Lower leg skin (tissue), 4 donors: ENCODE measurements at regions not wholly inside any gene's neighbourhood (a gene's known extent, or its start where the extent isn't known, plus 50 kb on each side); places are given as distances from the start of the nearest gene placed in this dataset.

ENCODE experiments used
- DNase-seq, 2 donors: peaks; one replicate each; pipeline ENCODE4 v3.0.0-alpha.2; 2019; ENCODE audit warnings: low spot score in 2 of 2
- H3K4me3 ChIP-seq: fragments of 200-600 bp; sonication (generic); 2 replicates; pipeline ENCODE4 v1.5.1; 2017; ENCODE audit warnings: mild to moderate bottlenecking, low read depth; ENCODE audit not compliant: poor library complexity, severe bottlenecking
- CTCF ChIP-seq, 3 donors: fragments of 450-650 bp; IDR thresholded peaks; one replicate each; pipeline ENCODE4 v1.5.1; 2016; ENCODE audit warnings: antibody characterized with exemption in 3 of 3, mild to moderate bottlenecking in 3 of 3, moderate library complexity in 2 of 3
- POLR2A ChIP-seq, 2 donors: fragments of 450-650 bp; IDR thresholded peaks; one replicate each; pipeline ENCODE4 v1.6.1; 2016 to 2017; ENCODE audit warnings: antibody characterized with exemption in 2 of 2, mild to moderate bottlenecking in 1 of 2, moderate library complexity in 1 of 2
- WGBS, 2 donors: methylation state at CpG; one replicate each; pipeline ENCODE4 v1.1.5; 2018; 5-methylcytosine and 5-hydroxymethylcytosine counted together
- intact Hi-C: fragments of 100-400 bp; cut with DNase I; formaldehyde crosslinking; loops from one replicate; pipeline ENCODE4 v1.15.0; 2023; ENCODE audit warnings: low total_unique reads

- intact Hi-C loops = no loop called here
- no peak for DNase-seq
- 40 to 48% methylated on average over 4 of the region's 4 CpGs for WGBS, 2 donors
- TF ChIP-seq POLR2A (IDR thresholded peaks at IDR 0.05) = no peak
- TF ChIP-seq CTCF (IDR thresholded peaks at IDR 0.05) = no peak
- no peak overlapping the region for H3K4me3 ChIP-seq
Observed at GRCh38 chr1:244758708-244759107, 76.8 kb upstream of the COX20 start.

GRCh38 chr1:244759158-244759557 lies 76.3 kb upstream of the COX20 start:
- intact Hi-C loops = no loop called here
- no peak overlapping the region for H3K4me3 ChIP-seq
- no peak for DNase-seq
- TF ChIP-seq POLR2A (IDR thresholded peaks at IDR 0.05) (no peak), CTCF (IDR thresholded peaks at IDR 0.05) (no peak)
- WGBS, 2 donors = 77% methylated on average over 8 of the region's 8 CpGs

- WGBS, 2 donors = 77 to 81% methylated on average over 8 of the region's 8 CpGs
- TF ChIP-seq POLR2A (IDR thresholded peaks at IDR 0.05) = no peak
- TF ChIP-seq CTCF (IDR thresholded peaks at IDR 0.05) = no peak
- intact Hi-C loops = no loop called here
- DNase-seq = no peak
- H3K4me3 ChIP-seq = no peak overlapping the region
Observed at GRCh38 chr1:244760471-244760870, 75.0 kb upstream of the COX20 start.

GRCh38 chr1:244761279-244761678 lies 74.2 kb upstream of the COX20 start:
- TF ChIP-seq CTCF (IDR thresholded peaks at IDR 0.05) = no peak
- TF ChIP-seq POLR2A (IDR thresholded peaks at IDR 0.05) = no peak
- WGBS, 2 donors = 82 to 84% methylated on average over 18 of the region's 18 CpGs
- intact Hi-C loops = no loop called here
- DNase-seq = no peak
- no peak overlapping the region for H3K4me3 ChIP-seq

GRCh38 chr1:244762629-244763028 lies 72.8 kb upstream of the COX20 start:
- intact Hi-C loops = no loop called here
- no peak for DNase-seq
- no peak for TF ChIP-seq CTCF (IDR thresholded peaks at IDR 0.05)
- TF ChIP-seq POLR2A (IDR thresholded peaks at IDR 0.05) = no peak
- no peak overlapping the region for H3K4me3 ChIP-seq
- 95 to 100% methylated on average over 1 of the region's 1 CpG for whole genome bisulfite sequencing, 2 donors

- TF ChIP-seq POLR2A (IDR thresholded peaks at IDR 0.05) (no peak), CTCF (IDR thresholded peaks at IDR 0.05) (no peak)
- peak in 1 of 2 donors; percentile 9 for DNase-seq
- 73 to 89% methylated on average over 1 of the region's 1 CpG for WGBS, 2 donors
- no peak overlapping the region for H3K4me3 ChIP-seq
- intact Hi-C loops = no loop called here
Observed at GRCh38 chr1:244768186-244768585, 67.3 kb upstream of the COX20 start.
